ENCODE measurements at regions not wholly inside any gene's neighbourhood (a gene's known extent, or its start where the extent isn't known, plus 50 kb on each side); places are given as distances from the start of the nearest gene placed in this dataset.

- Histone ChIP-seq H3K9me3 (peaks cover 0 to 3% (median 0%) of the 10 kb centered on the region in 4 donors), H3K4me3 (no peak overlapping the region), H3K36me3 (no peaks in the 10 kb centered on the region), H3K27ac (no peak overlapping the region), H3K27me3 (no peaks in the 10 kb centered on the region), H3K4me1 (no peaks in the 10 kb centered on the region)
- no peak for DNase-seq
- 48 to 67% methylated on average over 1 of the region's 1 CpG for WGBS, 2 donors
- no peak for TF ChIP-seq CTCF (IDR thresholded peaks at IDR 0.05)
- intact Hi-C loops (cut with DNase I), result no loop called here
These were observed 331.4 kb upstream of the TMEM229A start for GRCh38 chr7:124364283-124364682.

- no peak for TF ChIP-seq CTCF (IDR thresholded peaks at IDR 0.05)
- no peak for TF ChIP-seq EP300 (IDR thresholded peaks at IDR 0.05)
- no peak for TF ChIP-seq POLR2AphosphoS5 (IDR thresholded peaks at IDR 0.05)
- Histone ChIP-seq H3K27me3 (no peaks in the 10 kb centered on the region), H3K27ac (no peak overlapping the region), H3K36me3 (no peaks in the 10 kb centered on the region), H3K9me3 (no peaks in the 10 kb centered on the region), H3K4me1 (no peaks in the 10 kb centered on the region), H3K4me3 (no peak overlapping the region)
- DNase-seq, result no peak
- intact Hi-C loops (cut with DNase I), result no loop called here
These were observed 321.3 kb upstream of the TMEM229A start for GRCh38 chr7:124354201-124354600.

- intact Hi-C loops (cut with DNase I), result no loop called here
- TF ChIP-seq POLR2A (IDR thresholded peaks at IDR 0.05) (no peak), EP300 (IDR thresholded peaks at IDR 0.05) (no peak), CTCF (IDR thresholded peaks at IDR 0.05) (no peak), POLR2AphosphoS5 (IDR thresholded peaks at IDR 0.05) (no peak)
- H3K27ac ChIP-seq, result no peak overlapping the region
- WGBS, 2 donors, result 63 to 74% methylated on average over 8 of the region's 8 CpGs
- peaks cover 0 to 2% (median 0%) of the 10 kb centered on the region in 4 donors for H3K9me3 ChIP-seq
- H3K27me3 ChIP-seq, result no peaks in the 10 kb centered on the region
- no peaks in the 10 kb centered on the region for H3K36me3 ChIP-seq
- no peak overlapping the region for H3K4me3 ChIP-seq
- DNase-seq, result no peak
- no peaks in the 10 kb centered on the region for H3K4me1 ChIP-seq
These were observed 319.1 kb upstream of the TMEM229A start for GRCh38 chr7:124351950-124352349.

- Histone ChIP-seq H3K4me1 (no peaks in the 10 kb centered on the region), H3K27ac (no peak overlapping the region), H3K4me3 (no peak overlapping the region), H3K9me3 (peaks cover 0 to 2% (median 0%) of the 10 kb centered on the region in 4 donors), H3K27me3 (no peaks in the 10 kb centered on the region), H3K36me3 (no peaks in the 10 kb centered on the region)
- intact Hi-C loops (cut with DNase I), result no loop called here
- no peak for TF ChIP-seq CTCF (IDR thresholded peaks at IDR 0.05)
- TF ChIP-seq POLR2AphosphoS5 (IDR thresholded peaks at IDR 0.05), result no peak
- no peak for TF ChIP-seq EP300 (IDR thresholded peaks at IDR 0.05)
- no peak for TF ChIP-seq POLR2A (IDR thresholded peaks at IDR 0.05)
- no peak for DNase-seq
- 51 to 65% methylated on average over 2 of the region's 2 CpGs for WGBS, 2 donors
These were observed 316.6 kb upstream of the TMEM229A start for GRCh38 chr7:124349443-124349842.

- TF ChIP-seq POLR2AphosphoS5 (IDR thresholded peaks at IDR 0.05) (no peak), EP300 (IDR thresholded peaks at IDR 0.05) (no peak), POLR2A (IDR thresholded peaks at IDR 0.05) (no peak), CTCF (IDR thresholded peaks at IDR 0.05) (no peak)
- intact Hi-C loops (cut with DNase I), result no loop called here
- Histone ChIP-seq H3K4me3 (no peak overlapping the region), H3K27ac (no peak overlapping the region), H3K36me3 (no peaks in the 10 kb centered on the region), H3K27me3 (no peaks in the 10 kb centered on the region), H3K4me1 (no peaks in the 10 kb centered on the region), H3K9me3 (no peaks in the 10 kb centered on the region)
- 31 to 62% methylated on average over 2 of the region's 2 CpGs for WGBS, 2 donors
- DNase-seq, result no peak
These were observed 306.0 kb upstream of the TMEM229A start for GRCh38 chr7:124338861-124339260.

Data from sigmoid colon (tissue), 6 donors.